COR-L47 (cell line): ENCODE measurements at regions not wholly inside any gene's neighbourhood (a gene's known extent, or its start where the extent isn't known, plus 50 kb on each side); places are given as distances from the start of the nearest gene placed in this dataset.
A peak's percentile ranks its signal among the peaks of the same experiment; 100 is the strongest.
"Not testable (repeated sequence)": the region's sequence is repeated elsewhere in the genome, so short reads cannot be mapped to it uniquely, and the experiment has no call there.

Source experiments
- DNase-seq: peaks from one replicate; lab custom pipeline; 2025; lab: John Stamatoyannopoulos, UW

GRCh38 chr4:153106736-153107135 lies 97.5 kb upstream of the TRIM2 start:
- not testable (repeated sequence) for DNase-seq

GRCh38 chr4:153107246-153107645 lies 97.0 kb upstream of the TRIM2 start:
- no peak for DNase-seq

GRCh38 chr4:153109296-153109849 lies 94.9 kb upstream of the TRIM2 start:
- no peak for DNase-seq

DNA sequence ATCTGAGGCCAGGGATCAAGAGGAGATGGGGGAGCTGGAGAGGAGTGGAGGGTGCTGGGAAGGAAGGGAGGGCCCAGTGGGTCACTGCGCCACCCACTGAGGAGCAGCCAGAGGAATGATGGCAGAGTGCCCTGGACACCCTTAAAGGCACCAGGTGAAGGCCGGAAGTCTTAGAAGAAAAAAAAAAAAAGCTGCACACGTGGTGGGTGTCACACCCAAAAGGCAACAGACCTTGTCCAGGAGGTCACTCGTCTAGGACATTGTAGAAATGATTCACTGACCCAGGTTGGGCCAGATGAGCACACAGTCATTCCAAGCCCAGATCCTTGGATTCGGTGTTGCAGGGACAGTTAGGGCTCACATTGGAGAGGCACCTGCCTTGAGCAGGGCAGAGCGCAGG lies 93.5 kb upstream of the TRIM2 start:
- no peak for DNase-seq

- no peak for DNase-seq
Measured at GRCh38 chr4:153111426-153112040, 92.7 kb upstream of the TRIM2 start.

- DNase-seq = no peak
Measured at GRCh38 chr4:153112041-153112441, 92.2 kb upstream of the TRIM2 start.

DNA sequence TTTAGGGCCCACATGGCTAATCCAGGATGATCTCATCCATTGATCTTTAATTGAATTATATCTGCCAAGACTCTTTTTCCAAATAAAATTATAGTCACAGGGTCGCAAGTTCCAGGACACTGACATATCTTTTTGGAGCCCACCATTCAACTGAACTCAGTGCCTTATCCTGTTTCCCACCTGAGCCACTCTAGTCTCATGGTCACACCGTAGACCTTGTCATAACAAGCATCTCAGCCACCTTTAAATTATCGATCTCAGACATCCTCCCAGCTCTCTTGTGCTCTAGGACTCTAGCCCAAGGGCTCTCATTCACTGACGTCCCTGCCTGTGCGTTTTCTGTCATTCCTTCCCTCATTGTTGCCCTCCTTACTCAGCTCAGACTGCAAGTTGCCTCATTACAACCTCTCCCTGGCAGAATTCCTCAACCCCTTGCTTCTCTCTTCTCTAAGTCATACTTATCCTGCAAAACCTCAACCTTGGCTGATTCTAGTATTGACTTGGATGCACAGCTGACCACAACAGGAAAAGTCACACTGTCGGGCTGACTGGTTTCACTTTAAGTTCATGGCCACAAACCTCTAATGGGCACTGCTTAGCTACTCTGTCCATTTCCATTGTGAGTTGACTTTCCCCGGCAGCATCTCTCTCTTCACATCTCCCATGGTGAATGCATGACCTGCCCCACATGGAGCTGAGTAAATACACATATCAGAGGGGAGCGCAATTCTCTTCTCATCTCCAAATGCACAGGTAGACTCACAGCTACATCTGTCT lies 91.0 kb upstream of the TRIM2 start:
- no peak for DNase-seq

DNA sequence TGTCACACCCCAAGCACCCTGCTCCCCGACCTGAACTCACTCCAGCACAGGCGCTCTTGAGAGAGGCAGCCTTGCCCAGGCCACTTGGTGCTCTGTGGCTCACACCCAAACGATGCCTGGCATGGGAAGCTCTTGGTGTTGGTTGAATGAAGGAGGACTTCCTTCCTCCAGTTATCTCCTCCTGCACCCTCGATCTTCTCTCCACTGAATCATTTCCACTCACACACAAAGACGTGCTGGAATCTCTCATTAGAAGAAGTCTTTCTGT lies 90.5 kb upstream of the TRIM2 start:
- no peak for DNase-seq

GRCh38 chr4:153114771-153115321 lies 89.4 kb upstream of the TRIM2 start:
- DNase-seq = no peak

GRCh38 chr4:153115322-153116290 lies 88.6 kb upstream of the TRIM2 start:
- DNase-seq = no peak

GRCh38 chr4:153116291-153116680 lies 88.0 kb upstream of the TRIM2 start:
- DNase-seq = no peak

DNA sequence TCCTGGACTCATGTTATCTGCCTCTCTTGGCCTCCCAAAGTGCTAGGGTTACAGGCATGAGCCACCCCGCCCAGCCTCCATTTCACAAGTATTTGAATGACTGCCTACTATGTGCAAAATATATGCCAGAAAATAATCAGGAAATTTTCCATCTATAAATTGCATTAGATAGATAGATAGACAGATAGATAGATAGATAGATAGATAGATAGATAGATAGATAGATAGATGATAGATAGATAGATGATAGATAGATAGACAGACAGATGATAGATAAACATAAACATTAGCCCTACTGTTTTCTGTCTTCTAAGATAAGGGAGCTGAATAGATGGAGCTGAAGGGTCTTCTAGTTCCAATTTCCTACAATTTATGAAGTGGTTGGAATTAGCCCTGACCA lies 87.4 kb upstream of the TRIM2 start:
- DNase-seq = no peak

DNA sequence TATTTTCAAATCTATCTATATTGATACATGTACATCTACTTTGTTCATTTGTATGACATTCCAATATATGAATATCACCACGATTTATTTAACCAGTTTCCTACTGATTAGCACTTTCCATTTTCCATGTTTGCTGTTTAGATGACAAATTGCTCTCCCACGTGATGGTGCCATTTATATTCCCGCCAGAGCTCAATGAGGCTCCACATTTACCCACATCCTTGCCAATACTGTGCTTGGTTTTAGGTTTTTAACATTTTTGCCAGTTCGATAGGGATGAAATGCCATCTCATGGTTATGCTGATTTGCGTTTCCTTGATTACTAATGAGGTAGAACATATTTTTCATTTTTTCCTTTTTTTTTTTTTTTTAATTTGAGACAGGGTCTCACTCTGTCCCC lies 86.7 kb upstream of the TRIM2 start:
- DNase-seq = no peak

GRCh38 chr4:153119626-153120025 lies 84.6 kb upstream of the TRIM2 start:
- DNase-seq = no peak

DNA sequence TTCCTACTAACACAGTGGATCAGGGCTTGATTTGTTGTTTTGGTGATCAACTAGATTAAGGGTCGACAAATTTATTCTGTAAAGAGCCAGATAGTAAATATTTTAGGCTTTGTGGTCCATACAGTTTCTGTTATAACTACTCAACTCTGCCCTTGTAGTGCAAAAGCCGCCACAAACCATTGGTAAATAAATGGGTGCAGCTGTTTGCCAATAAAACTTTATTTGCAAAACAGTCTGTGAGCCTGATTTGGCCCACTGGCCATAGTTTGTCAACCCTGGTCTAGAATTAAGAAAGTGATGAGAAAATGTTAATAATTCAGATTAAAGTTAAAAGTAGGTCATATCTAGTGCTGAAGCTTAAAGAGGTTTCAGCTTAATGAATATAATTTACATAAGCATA lies 84.0 kb upstream of the TRIM2 start:
- DNase-seq = no peak

DNA sequence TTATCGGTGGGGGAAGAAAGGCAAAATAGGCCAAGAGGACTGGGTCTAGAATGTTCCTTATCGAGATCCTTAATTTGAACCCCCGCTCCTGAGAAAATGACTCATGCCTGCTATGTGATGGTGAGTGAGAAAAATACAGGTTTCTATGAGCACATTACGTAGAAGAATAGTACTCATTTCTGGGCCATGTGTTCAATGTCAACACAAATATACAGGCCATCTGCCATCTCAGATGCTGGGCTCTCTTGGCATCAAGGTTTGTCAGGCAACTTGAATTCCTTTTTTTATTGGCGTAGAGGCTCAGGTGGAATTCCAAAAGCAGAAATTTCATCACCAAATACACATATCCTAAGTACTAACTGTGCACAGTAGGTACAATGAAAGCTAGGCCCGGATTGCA lies 81.4 kb upstream of the TRIM2 start:
- DNase-seq = no peak

DNA sequence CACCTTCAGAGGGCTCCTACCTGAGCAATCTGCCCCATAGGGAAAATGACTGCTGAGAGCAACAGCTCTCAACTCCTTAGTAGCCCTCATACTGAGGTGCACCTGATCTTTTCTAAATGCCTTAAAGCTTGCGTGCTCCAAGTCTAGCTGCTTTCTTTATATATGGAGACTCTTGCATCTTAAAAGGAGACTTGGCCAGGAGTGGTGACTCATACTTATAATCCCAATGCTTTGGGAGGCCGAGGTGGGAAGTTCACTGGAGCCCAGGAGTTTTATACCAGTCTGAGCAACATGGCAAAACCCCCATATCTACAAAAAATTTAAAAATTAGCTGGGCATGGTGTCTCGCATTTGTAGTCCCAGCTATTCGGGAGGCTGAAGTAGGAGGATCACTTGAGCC lies 78.1 kb upstream of the TRIM2 start:
- no peak for DNase-seq

GRCh38 chr4:153127760-153128494 lies 76.3 kb upstream of the TRIM2 start:
- DNase-seq = peak; percentile 85

GRCh38 chr4:153131596-153131995 lies 72.6 kb upstream of the TRIM2 start:
- DNase-seq = no peak

DNA sequence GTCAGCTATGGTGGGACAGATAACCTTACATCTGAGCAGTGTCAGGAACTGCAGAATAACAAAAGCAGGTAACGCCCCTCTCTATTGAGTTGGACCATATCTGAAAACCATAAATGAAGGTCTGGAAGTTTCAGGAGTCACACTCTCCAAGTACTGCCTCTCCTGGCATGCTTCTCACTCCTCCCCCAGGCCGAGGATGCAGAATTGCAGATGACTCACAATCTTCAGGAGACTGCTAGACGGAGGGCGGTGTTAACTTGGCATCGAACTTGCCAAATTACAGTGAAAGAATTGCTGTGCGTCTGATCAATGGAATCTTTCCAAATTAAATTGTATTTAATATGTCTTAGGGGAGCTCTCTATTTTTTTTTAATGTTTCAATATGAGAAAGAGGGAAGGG lies 67.1 kb upstream of the TRIM2 start:
- no peak for DNase-seq
